ENCODE measurements at regions not wholly inside any gene's neighbourhood (a gene's known extent, or its start where the extent isn't known, plus 50 kb on each side); places are given as distances from the start of the nearest gene placed in this dataset.
"Not testable (repeated sequence)": the region's sequence is repeated elsewhere in the genome, so short reads cannot be mapped to it uniquely, and the experiment has no call there.

DNA sequence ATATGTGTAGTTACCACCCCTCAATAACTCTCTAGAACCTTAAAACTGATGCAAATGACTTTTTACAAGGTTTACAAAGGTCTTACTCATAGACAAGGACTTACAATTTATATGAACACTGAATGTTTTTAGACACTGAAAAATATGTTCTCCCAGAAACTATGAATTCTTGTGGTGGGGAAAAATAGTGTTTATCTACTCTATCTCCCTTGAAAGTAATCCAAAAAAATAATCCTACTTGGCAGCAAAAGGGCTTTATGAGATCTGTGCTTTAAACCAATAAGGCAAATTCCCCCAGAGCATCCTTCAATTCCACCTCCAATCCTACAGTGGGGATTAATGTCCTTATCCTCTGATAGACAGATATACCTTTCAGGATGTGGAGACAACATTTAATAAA, 1984.1 kb upstream of the RAG2 start:
- no peak for DNase-seq (ENCODE audit: low read depth, low spot score)

DNA sequence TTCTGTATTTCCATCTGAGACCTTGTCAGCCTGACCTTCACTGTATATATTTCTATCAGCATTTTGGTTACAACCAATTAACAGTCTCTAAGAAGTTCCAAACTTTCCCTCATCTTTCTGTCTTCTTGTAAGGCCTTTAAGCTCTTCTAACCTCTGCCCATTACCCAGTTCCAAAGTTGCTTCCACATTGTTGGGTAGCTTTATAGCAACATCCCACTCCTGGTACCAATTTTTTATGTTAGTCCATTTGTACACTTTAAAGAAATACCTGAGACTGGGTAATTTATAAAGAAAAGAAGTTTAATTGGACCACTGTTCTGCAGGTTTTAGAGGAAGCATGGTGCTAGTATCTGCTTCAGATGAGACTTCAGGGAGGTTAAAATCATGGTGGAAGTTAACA, 1979.7 kb upstream of the RAG2 start:
- DNase-seq (ENCODE audit: low read depth, low spot score), result no peak

- DNase-seq (ENCODE audit: low read depth, low spot score), result no peak
These were observed 1964.5 kb upstream of the RAG2 start for GRCh38 chr11:38562562-38562961.

DNA sequence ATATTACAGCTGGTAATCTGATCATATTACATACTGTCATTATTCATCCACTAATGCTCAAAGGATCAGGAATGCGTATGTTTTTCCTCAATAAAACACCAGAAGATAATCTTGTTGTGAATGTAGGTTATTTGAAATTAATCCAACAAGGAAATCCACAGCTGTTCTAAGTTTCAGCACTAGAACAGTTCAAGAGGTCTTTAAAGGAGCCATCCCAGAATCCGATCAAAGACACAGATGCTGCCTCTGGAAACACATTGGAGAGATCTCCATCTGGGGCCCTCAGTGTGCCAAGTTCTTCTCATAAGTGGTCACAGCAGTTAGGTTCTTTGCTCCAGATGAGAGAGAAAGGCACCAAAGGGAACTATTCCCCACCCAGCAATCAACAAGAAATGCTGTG, 1955.1 kb upstream of the RAG2 start:
- no peak for DNase-seq (ENCODE audit: low read depth, low spot score)

DNA sequence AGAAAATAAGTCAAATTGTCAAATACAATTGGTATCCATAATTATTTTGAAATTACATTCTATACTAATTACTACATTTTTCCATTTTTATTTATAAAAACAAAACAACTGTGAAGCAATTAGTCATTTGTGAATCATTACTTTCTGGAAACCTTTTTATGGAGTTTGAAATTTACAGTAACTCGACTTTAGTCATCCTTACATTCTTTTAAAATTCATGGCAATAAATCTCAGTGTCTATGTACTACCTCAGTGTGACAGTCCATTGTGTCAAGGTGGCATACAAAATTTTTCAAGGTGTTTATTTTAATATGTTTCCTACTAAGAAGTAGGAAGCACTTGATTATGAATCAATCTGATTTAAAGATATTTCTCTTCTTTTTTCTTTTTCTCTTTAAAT, 1949.4 kb upstream of the RAG2 start:
- no peak for DNase-seq (ENCODE audit: low read depth, low spot score)

- DNase-seq (ENCODE audit: low read depth, low spot score), result no peak
These were observed 1946.0 kb upstream of the RAG2 start for GRCh38 chr11:38543986-38544385.

DNA sequence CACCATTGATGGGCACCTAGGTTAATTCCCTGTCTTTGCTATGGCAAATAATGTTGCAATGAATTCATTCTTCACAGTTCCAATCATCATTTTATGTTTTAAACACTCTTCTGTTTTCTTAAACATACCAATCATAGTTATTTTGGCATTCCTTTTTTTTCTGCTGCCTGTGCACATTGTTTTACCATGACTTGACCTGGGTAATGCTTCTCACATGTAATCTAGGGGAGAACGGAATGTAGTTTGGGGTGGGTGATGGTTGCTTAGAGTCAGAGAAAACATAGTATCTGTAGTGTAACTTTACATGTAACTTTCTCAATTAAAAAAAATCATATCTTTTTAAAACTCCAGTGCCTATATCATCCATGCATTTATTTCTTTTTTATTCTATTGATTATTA, 1945.3 kb upstream of the RAG2 start:
- DNase-seq (ENCODE audit: low read depth, low spot score), result no peak

DNA sequence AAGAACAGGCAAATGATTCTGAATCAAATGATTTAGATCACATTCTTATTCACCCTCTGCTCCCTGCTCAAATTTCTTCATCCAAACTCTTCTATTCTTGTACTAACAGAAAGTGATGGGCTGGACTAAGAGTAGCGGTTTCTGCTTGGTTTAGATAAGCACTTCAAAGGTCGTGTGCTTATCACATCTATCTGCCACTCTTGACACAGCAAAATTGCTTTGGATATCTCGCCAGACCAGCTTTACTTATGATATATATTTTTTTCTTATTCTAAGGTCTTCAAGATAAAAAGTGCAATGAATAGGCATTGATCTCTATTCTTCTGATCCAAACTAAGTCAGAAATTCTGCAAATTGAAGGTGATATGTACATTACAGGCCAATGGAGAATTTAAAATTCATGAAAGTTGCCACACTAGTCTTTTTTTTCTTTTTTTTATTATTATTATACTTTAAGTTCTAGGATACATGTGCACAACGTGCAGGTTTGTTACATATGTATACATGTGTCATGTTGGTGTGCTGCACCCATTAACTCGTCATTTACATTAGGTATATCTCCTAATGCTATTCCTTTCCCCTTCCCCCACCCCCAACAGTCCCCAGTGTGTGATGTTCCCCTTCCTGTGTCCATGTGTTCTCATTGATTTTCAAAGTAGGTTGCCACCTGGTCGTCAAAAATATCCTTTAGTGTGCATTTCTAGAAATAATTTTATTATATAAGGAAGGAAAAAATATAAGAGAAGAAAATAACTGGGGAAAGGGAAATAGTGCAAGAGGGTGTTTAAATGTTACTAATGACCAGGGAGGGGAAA, 1941.0 kb upstream of the RAG2 start:
- DNase-seq (ENCODE audit: low read depth, low spot score), result no peak

DNA sequence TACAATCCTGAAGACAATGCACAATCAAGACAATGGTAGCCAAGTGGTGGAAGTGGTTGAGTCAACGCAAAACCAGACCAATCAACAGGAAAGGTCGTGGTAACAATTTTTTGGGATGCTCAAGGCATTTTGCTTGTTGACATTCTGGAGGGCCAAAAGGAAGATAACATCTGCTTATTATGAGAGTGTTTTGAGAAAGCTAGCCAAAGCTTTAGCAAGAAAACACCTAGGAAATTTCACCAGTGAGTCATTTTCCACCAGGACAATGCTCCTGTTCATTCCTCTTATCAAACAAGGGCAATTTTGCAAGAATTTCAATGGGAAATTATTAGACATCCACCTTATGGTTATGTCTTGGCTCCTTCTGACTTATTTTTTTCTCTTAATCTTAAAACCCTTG, 1932.2 kb upstream of the RAG2 start:
- DNase-seq (ENCODE audit: low read depth, low spot score), result no peak

DNA sequence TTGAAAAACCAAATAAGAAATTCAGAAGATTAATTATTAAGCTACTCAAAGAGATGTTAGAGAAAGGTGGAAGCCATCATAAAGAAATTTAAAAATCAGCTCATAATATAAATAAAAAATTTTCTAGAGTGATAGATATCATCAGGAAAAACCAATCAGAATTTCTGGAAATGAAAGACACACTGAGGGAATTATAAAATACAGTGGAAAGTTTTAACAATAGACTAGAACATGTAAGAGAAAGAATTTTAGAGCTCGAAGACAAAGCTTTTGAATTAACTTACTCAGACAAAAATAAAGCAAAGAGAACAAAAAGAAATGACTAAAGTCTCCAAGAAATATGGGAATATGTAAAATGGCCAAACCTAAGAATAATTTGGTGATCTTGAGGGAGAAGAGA, 1926.9 kb upstream of the RAG2 start:
- DNase-seq (ENCODE audit: low read depth, low spot score), result no peak

DNA sequence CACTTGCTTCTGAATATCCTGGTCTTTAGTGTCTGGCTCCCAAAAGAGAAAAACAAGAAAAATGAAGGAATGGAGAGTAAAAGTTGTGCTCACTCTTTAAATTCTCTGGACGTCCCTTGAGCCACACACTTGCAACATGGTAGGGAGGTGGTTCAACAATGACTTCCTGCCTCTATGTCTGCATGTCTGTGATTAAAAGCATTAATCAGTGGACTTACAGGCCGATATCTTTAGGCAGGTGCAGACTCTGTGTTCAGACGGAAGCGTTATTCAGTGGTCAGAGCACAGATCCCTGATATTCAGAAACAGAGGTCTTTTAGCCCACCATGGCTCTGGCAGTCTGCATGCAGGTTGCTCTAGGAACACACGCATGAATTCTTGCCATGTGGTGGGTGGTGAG, 1920.0 kb upstream of the RAG2 start:
- DNase-seq (ENCODE audit: low read depth, low spot score), result no peak

DNA sequence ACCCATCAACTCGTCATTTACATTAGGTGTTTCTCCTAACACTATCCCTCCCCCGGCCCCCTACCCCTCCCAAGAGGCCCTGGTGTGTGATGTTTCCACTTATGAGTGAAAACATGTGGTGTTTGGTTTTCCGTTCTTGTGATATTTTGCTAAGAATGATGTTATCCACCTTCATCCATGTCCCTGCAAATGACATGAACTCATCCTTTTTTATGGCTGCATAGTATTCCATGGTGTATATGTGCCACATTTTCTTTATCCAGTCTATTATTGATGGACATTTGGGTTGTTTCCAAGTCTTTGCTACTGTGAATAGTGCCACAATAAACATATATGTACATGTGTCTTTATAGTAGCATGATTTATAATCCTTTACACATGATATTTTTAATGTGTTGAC, 1914.8 kb upstream of the RAG2 start:
- DNase-seq (ENCODE audit: low read depth, low spot score), result not testable (repeated sequence)

DNA sequence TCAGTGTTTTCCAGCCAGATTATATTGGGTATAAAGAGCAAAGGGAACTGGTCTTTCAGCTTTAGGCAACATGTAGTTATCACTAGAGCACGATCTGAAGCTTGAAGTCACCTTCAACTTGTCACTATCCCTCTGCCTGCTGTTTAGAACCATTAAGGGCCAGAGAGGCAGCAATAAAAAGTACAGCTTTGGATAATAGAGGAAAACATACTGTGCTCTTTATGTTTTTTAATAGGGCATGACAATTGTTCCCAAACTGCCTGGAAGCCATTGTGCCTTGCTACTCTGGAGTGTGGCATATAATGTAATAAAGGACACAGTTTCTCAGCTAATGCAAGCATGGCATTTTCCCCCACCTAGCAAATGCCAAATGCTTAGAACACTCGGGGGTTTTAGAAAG, 1912.0 kb upstream of the RAG2 start:
- no peak for DNase-seq (ENCODE audit: low read depth, low spot score)

DNA sequence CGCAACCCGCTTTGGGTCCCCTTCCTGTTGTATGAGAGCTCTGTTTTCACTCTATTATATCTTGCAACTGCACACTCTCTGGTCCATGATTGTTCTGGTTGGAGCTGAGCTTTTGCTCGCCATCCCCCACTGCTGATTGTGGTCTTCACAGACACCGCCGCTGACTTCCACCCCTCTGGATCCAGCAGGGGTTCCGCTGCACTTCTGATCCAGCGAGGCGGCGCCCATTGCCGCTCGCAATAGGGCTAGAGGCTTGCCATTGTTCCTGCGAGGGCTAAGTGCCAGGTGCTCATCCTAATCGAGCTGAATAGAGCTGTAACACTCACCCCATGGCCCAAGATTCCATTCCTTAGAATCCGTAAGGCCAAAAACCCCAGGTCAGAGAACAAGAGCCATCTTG, 1905.8 kb upstream of the RAG2 start:
- DNase-seq (ENCODE audit: low read depth, low spot score), result no peak

GRCh38 chr11:38498721-38499120, 1900.7 kb upstream of the RAG2 start:
- no peak for DNase-seq (ENCODE audit: low read depth, low spot score)

- no peak for DNase-seq (ENCODE audit: low read depth, low spot score)
These were observed 1894.0 kb upstream of the RAG2 start for GRCh38 chr11:38491986-38492385.

DNA sequence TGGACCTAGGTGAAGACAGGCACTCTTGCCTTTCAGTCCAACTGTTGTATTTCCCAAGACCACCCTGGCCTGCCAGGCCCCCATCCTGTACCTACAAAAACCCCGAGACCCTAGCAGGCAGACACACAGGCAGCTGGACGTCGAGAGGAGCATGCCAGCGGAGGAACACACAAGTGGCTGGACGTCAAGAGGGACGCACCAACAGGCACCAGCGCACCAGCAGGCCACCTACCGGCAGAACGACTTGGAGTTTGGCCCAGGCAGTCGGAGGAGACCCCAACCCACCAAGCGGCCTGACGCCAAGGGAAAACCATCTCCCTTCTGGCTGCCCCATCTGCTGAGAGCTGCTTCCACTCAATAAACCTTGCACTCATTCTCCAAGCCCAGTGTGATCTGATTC, 1883.4 kb upstream of the RAG2 start:
- no peak for DNase-seq (ENCODE audit: low read depth, low spot score)

GRCh38 chr11:38476808-38477575, 1879.0 kb upstream of the RAG2 start:
- no peak for DNase-seq (ENCODE audit: low read depth, low spot score)

DNA sequence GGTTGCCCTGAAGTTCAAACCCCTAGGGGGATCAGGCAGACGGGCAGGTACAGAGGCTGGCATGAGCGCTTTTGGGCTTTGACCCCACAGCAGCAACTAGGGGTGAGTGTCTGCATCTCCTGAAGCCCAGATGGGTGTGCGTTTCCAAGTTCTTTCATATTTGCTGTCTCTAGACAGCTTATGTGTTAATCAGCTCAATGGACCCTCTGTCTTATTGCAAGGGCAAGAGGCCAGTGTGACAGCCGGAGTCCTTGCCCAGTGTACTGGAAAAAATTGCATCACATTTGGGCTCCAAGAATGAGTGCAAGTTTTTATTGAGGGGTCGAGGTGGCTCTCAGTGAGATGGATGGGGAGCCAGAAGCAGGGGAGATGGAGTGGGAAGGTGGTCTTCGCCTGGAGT, 1863.7 kb upstream of the RAG2 start:
- DNase-seq (ENCODE audit: low read depth, low spot score), result no peak

- no peak for DNase-seq (ENCODE audit: low read depth, low spot score)
These were observed 1862.9 kb upstream of the RAG2 start for GRCh38 chr11:38460896-38461295.

DNA sequence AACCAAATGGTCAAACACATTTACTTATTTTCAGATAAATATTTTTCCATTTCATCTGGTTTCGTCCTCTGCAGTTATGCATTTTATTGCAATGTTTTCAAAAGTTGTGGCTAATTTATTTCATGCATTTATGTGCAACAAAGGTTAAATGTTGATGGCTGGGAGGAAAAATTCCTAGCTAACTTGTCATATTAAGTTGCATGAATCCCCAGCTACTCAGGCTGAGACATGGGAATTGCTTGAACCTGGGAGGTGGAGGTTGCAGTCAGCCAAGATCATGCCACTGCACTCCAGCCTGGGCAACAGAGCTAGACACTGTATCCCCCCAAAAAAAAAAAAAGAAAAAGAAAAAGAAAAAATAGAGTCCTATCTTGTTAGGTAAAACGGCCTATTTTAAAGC, 1862.4 kb upstream of the RAG2 start:
- DNase-seq (ENCODE audit: low read depth, low spot score), result no peak

DNA sequence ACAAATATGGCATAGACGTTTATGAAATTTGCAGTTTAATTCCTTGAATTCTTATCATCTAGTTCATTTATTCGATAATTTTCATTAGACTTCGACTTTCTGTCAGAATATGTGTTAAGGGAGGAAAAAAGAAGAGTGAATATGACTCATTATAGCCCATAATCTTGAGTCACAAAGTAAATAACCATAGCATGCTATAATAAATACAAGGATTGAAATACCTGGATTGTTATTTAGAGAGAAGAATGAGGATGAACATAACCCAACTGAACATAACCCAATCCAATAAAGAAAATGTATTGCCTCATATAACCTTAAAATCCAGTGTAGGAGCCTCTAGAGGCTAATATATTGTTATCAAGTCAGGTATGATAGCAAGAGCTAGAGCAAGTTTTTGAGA, 1858.3 kb upstream of the RAG2 start:
- DNase-seq (ENCODE audit: low read depth, low spot score), result no peak

DNA sequence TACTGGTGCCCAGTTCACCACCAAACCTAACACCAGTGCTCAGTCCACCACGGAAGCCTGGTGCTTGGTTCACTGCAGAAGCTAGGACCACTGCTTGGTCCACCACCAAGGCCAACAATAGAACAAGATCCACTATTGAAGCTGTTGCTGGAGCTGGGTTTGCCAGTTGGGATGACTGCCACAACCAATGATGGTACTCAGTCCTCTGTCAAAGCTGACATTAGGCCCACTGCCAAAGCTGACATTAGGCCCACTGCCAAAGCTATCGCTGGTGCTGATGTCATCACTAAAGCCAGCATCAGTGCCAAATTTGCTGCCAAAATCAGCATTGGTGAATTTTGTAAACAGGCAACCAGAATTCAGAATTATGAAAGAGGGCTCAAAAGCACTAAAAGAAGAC, 1850.2 kb upstream of the RAG2 start:
- no peak for DNase-seq (ENCODE audit: low read depth, low spot score)

Measured in iPS DF 19.7 (cell line).